DOHH2 (cell line): ENCODE measurements at regions not wholly inside any gene's neighbourhood (a gene's known extent, or its start where the extent isn't known, plus 50 kb on each side); places are given as distances from the start of the nearest gene placed in this dataset.

ENCODE experiments used
- H3F3A ChIP-seq: fragments of 200-600 bp; sonication (generic), shearing (Covaris generic); 2 replicates; pipeline ENCODE4 v1.6.0; 2016; ENCODE audit warnings: antibody characterized with exemption, mild to moderate bottlenecking; ENCODE audit not compliant: control insufficient read depth, insufficient read depth
- H3K27ac ChIP-seq: fragments of 200-600 bp; sonication (generic); 2 replicates; pipeline ENCODE4 v1.5.1; 2014; ENCODE audit warnings: low read depth, mild to moderate bottlenecking, low read length, moderate library complexity
- H3K27me3 ChIP-seq: fragments of 200-600 bp; sonication (generic); 2 replicates; pipeline ENCODE4 v1.6.1; 2014; ENCODE audit warnings: mild to moderate bottlenecking, low read length, mixed read lengths; ENCODE audit not compliant: control insufficient read depth
- H3K36me3 ChIP-seq: fragments of 200-600 bp; sonication (generic); 2 replicates; pipeline ENCODE4 v1.6.1; 2014; ENCODE audit warnings: mild to moderate bottlenecking, low read length, moderate library complexity, mixed read lengths; ENCODE audit not compliant: control insufficient read depth
- H3K4me1 ChIP-seq: fragments of 200-600 bp; sonication (generic); 2 replicates; pipeline ENCODE4 v1.6.1; 2014; ENCODE audit warnings: mild to moderate bottlenecking, low read length, mixed read lengths; ENCODE audit not compliant: control insufficient read depth
- H3K4me2 ChIP-seq: fragments of 200-600 bp; sonication (generic); 2 replicates; pipeline ENCODE4 v1.6.0; 2014; ENCODE audit warnings: mild to moderate bottlenecking, low read length, moderate library complexity
- H3K4me3 ChIP-seq: fragments of 200-600 bp; sonication (generic); 2 replicates; pipeline ENCODE4 v1.5.1; 2014; ENCODE audit warnings: mild to moderate bottlenecking, low read length, mixed read lengths
- H3K79me2 ChIP-seq: fragments of 200-600 bp; sonication (generic); 2 replicates; pipeline ENCODE4 v1.6.1; 2014; ENCODE audit warnings: mild to moderate bottlenecking, low read length, mixed read lengths; ENCODE audit not compliant: control insufficient read depth
- H3K9me2 ChIP-seq: fragments of 200-600 bp; sonication (generic); replicated peaks from 2 replicates; pipeline ENCODE4 v1.6.1; 2014; ENCODE audit warnings: mild to moderate bottlenecking, low read length, mixed read lengths; ENCODE audit not compliant: control insufficient read depth
- H3K9me3 ChIP-seq: fragments of 200-600 bp; sonication (generic); 2 replicates; pipeline ENCODE4 v1.6.1; 2014; ENCODE audit warnings: antibody characterized with exemption, low read length, mixed read lengths; ENCODE audit not compliant: control insufficient read depth, insufficient read depth
- H4K20me1 ChIP-seq: fragments of 200-600 bp; sonication (generic); 2 replicates; pipeline ENCODE4 v1.6.0; 2014; ENCODE audit warnings: low read depth, mild to moderate bottlenecking, antibody characterized with exemption, low read length, moderate library complexity; ENCODE audit not compliant: control insufficient read depth, insufficient read depth
- CTCF ChIP-seq: fragments of 200-600 bp; sonication (generic); IDR thresholded peaks from one replicate; pipeline ENCODE4 v1.5.1; 2014; ENCODE audit warnings: antibody characterized with exemption, mild to moderate bottlenecking, low read depth, low read length; ENCODE audit not compliant: poor library complexity, severe bottlenecking
- EZH2phosphoT487 ChIP-seq: fragments of 200-600 bp; sonication (generic); IDR thresholded peaks from 2 replicates; pipeline ENCODE4 v1.6.1; 2017; ENCODE audit warnings: borderline replicate concordance, mild to moderate bottlenecking, antibody characterized with exemption, low read length, moderate library complexity, mixed read lengths

- no peak overlapping the region for H3K27ac ChIP-seq
- H3K9me2 ChIP-seq: no peaks in the 10 kb centered on the region
- H3K36me3 ChIP-seq: no peaks in the 10 kb centered on the region
- no peaks in the 10 kb centered on the region for H3K4me1 ChIP-seq
- H3K79me2 ChIP-seq: no peaks in the 10 kb centered on the region
- no peaks in the 10 kb centered on the region for H3K27me3 ChIP-seq
- no peak overlapping the region for H3K4me3 ChIP-seq
- H3K9me3 ChIP-seq: no peaks in the 10 kb centered on the region
- no peak for TF ChIP-seq CTCF
- TF ChIP-seq EZH2phosphoT487: no peak
- H4K20me1 ChIP-seq: no peaks in the 10 kb centered on the region
- H3F3A ChIP-seq: no peaks in the 10 kb centered on the region
- no peak overlapping the region for H3K4me2 ChIP-seq
These were observed 246.9 kb upstream of the DACH1 start for GRCh38 chr13:72113931-72114330.

- TF ChIP-seq EZH2phosphoT487 (no peak), CTCF (no peak)
- Histone ChIP-seq H3K4me2 (no peak overlapping the region), H3K79me2 (no peaks in the 10 kb centered on the region), H3K27me3 (no peaks in the 10 kb centered on the region), H3K9me3 (no peaks in the 10 kb centered on the region), H3K9me2 (no peaks in the 10 kb centered on the region), H3K4me3 (no peak overlapping the region), H3F3A (no peaks in the 10 kb centered on the region), H3K27ac (no peak overlapping the region), H3K4me1 (no peaks in the 10 kb centered on the region), H4K20me1 (no peaks in the 10 kb centered on the region), H3K36me3 (no peaks in the 10 kb centered on the region)
These were observed 246.1 kb upstream of the DACH1 start for GRCh38 chr13:72113076-72113475.

GRCh38 chr13:72112216-72112615 lies 245.2 kb upstream of the DACH1 start:
- Histone ChIP-seq H3K27ac (no peak overlapping the region), H3K9me3 (no peaks in the 10 kb centered on the region), H3F3A (no peaks in the 10 kb centered on the region), H3K4me2 (no peak overlapping the region), H4K20me1 (no peaks in the 10 kb centered on the region), H3K4me3 (no peak overlapping the region), H3K36me3 (no peaks in the 10 kb centered on the region), H3K9me2 (no peaks in the 10 kb centered on the region), H3K79me2 (no peaks in the 10 kb centered on the region), H3K4me1 (no peaks in the 10 kb centered on the region), H3K27me3 (no peaks in the 10 kb centered on the region)
- TF ChIP-seq EZH2phosphoT487 (no peak), CTCF (no peak)

GRCh38 chr13:72109863-72110262 lies 242.9 kb upstream of the DACH1 start:
- Histone ChIP-seq H3K4me3 (no peak overlapping the region), H3K4me1 (no peaks in the 10 kb centered on the region), H3K9me3 (no peaks in the 10 kb centered on the region), H3K4me2 (no peak overlapping the region), H3K79me2 (no peaks in the 10 kb centered on the region), H3F3A (no peaks in the 10 kb centered on the region), H4K20me1 (no peaks in the 10 kb centered on the region), H3K27ac (no peak overlapping the region), H3K36me3 (no peaks in the 10 kb centered on the region), H3K9me2 (no peaks in the 10 kb centered on the region), H3K27me3 (no peaks in the 10 kb centered on the region)
- no peak for TF ChIP-seq CTCF
- TF ChIP-seq EZH2phosphoT487: no peak
